SK-N-SH (cell line): ENCODE measurements at regions not wholly inside any gene's neighbourhood (a gene's known extent, or its start where the extent isn't known, plus 50 kb on each side); places are given as distances from the start of the nearest gene placed in this dataset.

Experiments used
- CTCF ChIA-PET: fragments of 300-600, 350-600 bp; formaldehyde crosslinking; extraction: SDS; loops from one replicate; lab custom pipeline; 2021; lab: Yijun Ruan, JAX
- POLR2A ChIA-PET: fragments of 350-600 bp; sonication (Branson Sonifier 250); formaldehyde crosslinking; extraction: SDS; loops from one replicate; lab custom pipeline; 2020; ENCODE audit warnings: antibody characterized with exemption, inconsistent platforms; lab: Yijun Ruan, JAX
- DNase-seq: peaks from one replicate; pipeline ENCODE4 v3.0.0; 2012
- H2AFZ ChIP-seq: fragments of 200-600 bp; sonication (generic); 2 replicates; pipeline ENCODE4 v1.8.1; 2016; ENCODE audit warnings: antibody characterized with exemption, mild to moderate bottlenecking, low read depth
- H3F3A ChIP-seq: fragments of 200-600 bp; sonication (generic); replicated peaks from 2 replicates; pipeline ENCODE3; 2016; ENCODE audit warnings: antibody characterized with exemption, mild to moderate bottlenecking; ENCODE audit not compliant: insufficient read depth
- H3K27ac ChIP-seq, 2 experiments: fragments of 200-500 bp in 1 of 2; fragments of 200-600 bp in 1 of 2; sonication (Bioruptor generic) in 1 of 2; sonication (generic), shearing (Covaris generic) in 1 of 2; 2 replicates each; pipeline versions ENCODE4 v1.5.1 to v1.6.1; 2014 to 2016; ENCODE audit warnings: low read depth in 2 of 2, inconsistent platforms in 1 of 2, low read length in 1 of 2, mild to moderate bottlenecking in 1 of 2, mixed read lengths in 1 of 2
- H3K27me3 ChIP-seq: fragments of 200-600 bp; sonication (generic), shearing (Covaris generic); 2 replicates; pipeline ENCODE4 v1.6.1; 2016; ENCODE audit warnings: mixed run types; ENCODE audit not compliant: insufficient read depth
- H3K36me3 ChIP-seq, 2 experiments: fragments of 200-500 bp in 1 of 2; fragments of 200-600 bp in 1 of 2; sonication (Bioruptor generic) in 1 of 2; sonication (generic) in 1 of 2; replicated peaks in 1 of 2; 2 replicates each; pipeline versions ENCODE3 to v1.5.1; 2014 to 2016; ENCODE audit warnings: low read length in 1 of 2, mild to moderate bottlenecking in 1 of 2; ENCODE audit not compliant: insufficient read depth in 2 of 2, control insufficient read depth in 1 of 2
- H3K4me1 ChIP-seq, 2 experiments: fragments of 200-500 bp in 1 of 2; fragments of 200-600 bp in 1 of 2; sonication (Bioruptor generic) in 1 of 2; sonication (generic), shearing (Covaris generic) in 1 of 2; 2 replicates each; pipeline versions ENCODE4 v1.5.1 to v1.6.1; 2014 to 2016; ENCODE audit warnings: low read depth in 1 of 2, low read length in 1 of 2, mixed run types in 1 of 2; ENCODE audit not compliant: insufficient read depth in 2 of 2, control insufficient read depth in 1 of 2
- H3K4me2 ChIP-seq: fragments of 200-600 bp; sonication (generic), shearing (Covaris generic); 2 replicates; pipeline ENCODE4 v1.6.1; 2017; ENCODE audit warnings: mixed run types
- H3K4me3 ChIP-seq, 2 experiments: fragments of 200-500 bp in 1 of 2; fragments of 200-600 bp in 1 of 2; sonication (Bioruptor generic) in 1 of 2; sonication (generic), shearing (Covaris generic) in 1 of 2; 2 replicates each; pipeline versions ENCODE4 v1.5.1 to v1.8.1; 2014 to 2016; ENCODE audit warnings: low read depth in 2 of 2, inconsistent platforms in 1 of 2, low read length in 1 of 2, mild to moderate bottlenecking in 1 of 2, mixed read lengths in 1 of 2, moderate library complexity in 1 of 2
- H3K79me2 ChIP-seq: fragments of 200-600 bp; sonication (generic); 2 replicates; pipeline ENCODE4 v1.8.1; 2017; ENCODE audit warnings: mild to moderate bottlenecking; ENCODE audit not compliant: insufficient read depth
- H3K9ac ChIP-seq: fragments of 200-600 bp; sonication (generic); 2 replicates; pipeline ENCODE4 v1.6.1; 2017; ENCODE audit warnings: mixed run types
- H3K9me2 ChIP-seq: fragments of 200-600 bp; sonication (generic); 2 replicates; pipeline ENCODE4 v1.6.1; 2017; ENCODE audit warnings: mixed run types
- H3K9me3 ChIP-seq: fragments of 200-600 bp; sonication (generic); 2 replicates; pipeline ENCODE4 v1.6.1; 2017; ENCODE audit warnings: mixed run types, mild to moderate bottlenecking, moderate library complexity
- H4K20me1 ChIP-seq: fragments of 200-600 bp; sonication (generic); 2 replicates; pipeline ENCODE4 v1.6.1; 2017; ENCODE audit warnings: mild to moderate bottlenecking, mixed run types; ENCODE audit not compliant: insufficient read depth
- FOXM1 ChIP-seq: IDR thresholded peaks from 2 replicates; pipeline ENCODE4 v1.4.0; 2012; ENCODE audit warnings: low read depth, mild to moderate bottlenecking
- JUND ChIP-seq: IDR thresholded peaks from 2 replicates; pipeline ENCODE4 v1.4.0; 2012
- MEF2A ChIP-seq: IDR thresholded peaks from 2 replicates; pipeline ENCODE4 v1.4.0; 2012; ENCODE audit warnings: low read depth, borderline replicate concordance
- MXI1 ChIP-seq: IDR thresholded peaks from 2 replicates; pipeline ENCODE4 v1.6.1; 2012; ENCODE audit warnings: mild to moderate bottlenecking, low read depth, low read length, improper control_type of control experiment
- POLR2AphosphoS5 ChIP-seq: IDR thresholded peaks from 2 replicates; pipeline ENCODE4 v1.6.1; 2012; ENCODE audit warnings: low read depth, low read length
- RCOR1 ChIP-seq: fragments of 150-350 bp; IDR thresholded peaks from 2 replicates; pipeline ENCODE4 v1.6.1; 2017; ENCODE audit warnings: antibody characterized with exemption, low read length
- RXRA ChIP-seq: IDR thresholded peaks from 2 replicates; pipeline ENCODE4 v1.4.0; 2012; ENCODE audit warnings: low read depth, mild to moderate bottlenecking, borderline replicate concordance
- TCF12 ChIP-seq: IDR thresholded peaks from 2 replicates; pipeline ENCODE4 v1.4.0; 2012
- YY1 ChIP-seq: IDR thresholded peaks from 2 replicates; pipeline ENCODE4 v1.4.0; 2012; ENCODE audit warnings: low read depth, mild to moderate bottlenecking
- WGBS: methylation state at CpG from one replicate; pipeline ENCODE4 v1.1.6; 2017; ENCODE audit warnings: low lambda C conversion rate; 5-methylcytosine and 5-hydroxymethylcytosine counted together
- TF ChIP-seq, protein P1 (sequence below): fragments of 150-350 bp; IDR thresholded peaks from 2 replicates; pipeline ENCODE4 v1.6.1; 2016; ENCODE audit warnings: mild to moderate bottlenecking, low read depth, low read length
- TF ChIP-seq, protein P2 (sequence below): IDR thresholded peaks from 2 replicates; pipeline ENCODE4 v1.4.0; 2012; ENCODE audit warnings: low read depth, borderline replicate concordance

DNA sequence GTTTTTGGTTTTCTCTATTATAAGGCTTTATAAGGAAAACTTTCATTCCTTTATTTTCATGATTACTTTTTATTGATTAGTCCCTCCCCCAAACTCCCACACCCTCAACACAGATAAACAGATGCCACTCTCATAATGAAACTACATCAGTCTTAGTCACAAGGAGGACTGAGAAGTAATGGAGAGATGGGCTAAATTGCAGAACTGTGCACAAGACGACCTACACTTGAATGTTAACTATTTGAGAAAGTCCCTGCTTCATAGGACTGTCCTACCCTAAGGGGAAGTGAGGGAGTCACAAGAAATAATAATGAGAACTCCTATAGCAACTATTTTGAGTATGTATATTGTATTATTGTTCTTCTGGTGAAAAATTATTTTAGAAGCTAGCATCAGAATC is 360.8 kb downstream of the RBM43 start:
- Histone ChIP-seq H3K27me3 (no peaks in the 10 kb centered on the region), H3K4me3 (no peak overlapping the region), H3K36me3 (no peaks in the 10 kb centered on the region), H2AFZ (no peak overlapping the region), H3K79me2 (no peaks in the 10 kb centered on the region), H3K9me3 (no peaks in the 10 kb centered on the region), H3K4me1 (no peaks in the 10 kb centered on the region), H3K9ac (no peak overlapping the region), H3F3A (no peaks in the 10 kb centered on the region), H3K9me2 (no peaks in the 10 kb centered on the region), H3K27ac (no peak overlapping the region), H4K20me1 (no peaks in the 10 kb centered on the region), H3K4me2 (no peak overlapping the region)
- CTCF ChIA-PET, result no interaction called here
- POLR2A ChIA-PET, result no interaction called here
- WGBS, result 3% methylated on average over 1 of the region's 1 CpG
- DNase-seq, result no peak
- TF ChIP-seq JUND (no peak), MEF2A (no peak), MXI1 (no peak), RXRA (no peak), FOXM1 (no peak), POLR2AphosphoS5 (no peak), TCF12 (no peak)
- TF ChIP-seq, protein P1, sequence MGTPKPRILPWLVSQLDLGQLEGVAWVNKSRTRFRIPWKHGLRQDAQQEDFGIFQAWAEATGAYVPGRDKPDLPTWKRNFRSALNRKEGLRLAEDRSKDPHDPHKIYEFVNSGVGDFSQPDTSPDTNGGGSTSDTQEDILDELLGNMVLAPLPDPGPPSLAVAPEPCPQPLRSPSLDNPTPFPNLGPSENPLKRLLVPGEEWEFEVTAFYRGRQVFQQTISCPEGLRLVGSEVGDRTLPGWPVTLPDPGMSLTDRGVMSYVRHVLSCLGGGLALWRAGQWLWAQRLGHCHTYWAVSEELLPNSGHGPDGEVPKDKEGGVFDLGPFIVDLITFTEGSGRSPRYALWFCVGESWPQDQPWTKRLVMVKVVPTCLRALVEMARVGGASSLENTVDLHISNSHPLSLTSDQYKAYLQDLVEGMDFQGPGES, result no peak
- TF ChIP-seq, protein P2, sequence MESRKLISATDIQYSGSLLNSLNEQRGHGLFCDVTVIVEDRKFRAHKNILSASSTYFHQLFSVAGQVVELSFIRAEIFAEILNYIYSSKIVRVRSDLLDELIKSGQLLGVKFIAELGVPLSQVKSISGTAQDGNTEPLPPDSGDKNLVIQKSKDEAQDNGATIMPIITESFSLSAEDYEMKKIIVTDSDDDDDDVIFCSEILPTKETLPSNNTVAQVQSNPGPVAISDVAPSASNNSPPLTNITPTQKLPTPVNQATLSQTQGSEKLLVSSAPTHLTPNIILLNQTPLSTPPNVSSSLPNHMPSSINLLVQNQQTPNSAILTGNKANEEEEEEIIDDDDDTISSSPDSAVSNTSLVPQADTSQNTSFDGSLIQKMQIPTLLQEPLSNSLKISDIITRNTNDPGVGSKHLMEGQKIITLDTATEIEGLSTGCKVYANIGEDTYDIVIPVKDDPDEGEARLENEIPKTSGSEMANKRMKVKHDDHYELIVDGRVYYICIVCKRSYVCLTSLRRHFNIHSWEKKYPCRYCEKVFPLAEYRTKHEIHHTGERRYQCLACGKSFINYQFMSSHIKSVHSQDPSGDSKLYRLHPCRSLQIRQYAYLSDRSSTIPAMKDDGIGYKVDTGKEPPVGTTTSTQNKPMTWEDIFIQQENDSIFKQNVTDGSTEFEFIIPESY, result no peak

DNA sequence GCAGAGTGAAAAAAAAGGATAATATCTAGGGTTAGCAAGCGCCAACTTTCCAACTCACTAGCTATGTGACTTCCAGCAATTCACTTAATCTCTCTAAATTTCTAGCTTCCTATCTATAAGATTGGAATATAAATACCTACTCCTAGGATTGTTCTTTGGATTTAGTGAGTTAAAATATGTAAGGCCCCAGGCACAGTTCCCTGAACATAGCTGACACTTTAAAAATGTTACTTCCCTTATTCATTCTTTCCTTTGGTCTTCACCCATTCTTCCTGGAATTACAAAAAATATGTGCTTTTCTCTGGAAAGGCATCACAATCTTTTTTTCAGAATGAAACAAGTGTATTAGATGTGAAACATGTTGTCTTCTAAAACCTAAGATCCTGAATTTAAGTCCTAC is 365.7 kb downstream of the RBM43 start:
- Histone ChIP-seq H3K9ac (no peak overlapping the region), H3F3A (no peaks in the 10 kb centered on the region), H3K79me2 (no peaks in the 10 kb centered on the region), H3K4me2 (no peak overlapping the region), H2AFZ (no peak overlapping the region), H3K4me1 (no peaks in the 10 kb centered on the region), H3K9me3 (no peaks in the 10 kb centered on the region), H4K20me1 (no peaks in the 10 kb centered on the region), H3K27ac (no peak overlapping the region), H3K36me3 (no peaks in the 10 kb centered on the region), H3K27me3 (no peaks in the 10 kb centered on the region), H3K9me2 (no peaks in the 10 kb centered on the region)
- no peak for DNase-seq
- ChIA-PET CTCF (interaction anchor here (0.8 to 1.7 kb wide), 3 partner anchors 11 to 15 kb away, joined by 3 read pairs; no protein-coding TSS in a partner anchor), POLR2A (no interaction called here)
- TF ChIP-seq, protein P1, result no peak
- TF ChIP-seq MXI1, result no peak
- TF ChIP-seq TCF12, result no peak
- no peak for TF ChIP-seq YY1
- TF ChIP-seq FOXM1, result no peak
- TF ChIP-seq RCOR1, result no peak
- TF ChIP-seq, all 33 proteins: peak for 0
- WGBS, result 92% methylated on average over 1 of the region's 1 CpG
- no peak overlapping the region for H3K4me3 ChIP-seq
